ENCODE measurements at regions not wholly inside any gene's neighbourhood (a gene's known extent, or its start where the extent isn't known, plus 50 kb on each side); places are given as distances from the start of the nearest gene placed in this dataset.
"Not testable (repeated sequence)": the region's sequence is repeated elsewhere in the genome, so short reads cannot be mapped to it uniquely, and the experiment has no call there.

DNA sequence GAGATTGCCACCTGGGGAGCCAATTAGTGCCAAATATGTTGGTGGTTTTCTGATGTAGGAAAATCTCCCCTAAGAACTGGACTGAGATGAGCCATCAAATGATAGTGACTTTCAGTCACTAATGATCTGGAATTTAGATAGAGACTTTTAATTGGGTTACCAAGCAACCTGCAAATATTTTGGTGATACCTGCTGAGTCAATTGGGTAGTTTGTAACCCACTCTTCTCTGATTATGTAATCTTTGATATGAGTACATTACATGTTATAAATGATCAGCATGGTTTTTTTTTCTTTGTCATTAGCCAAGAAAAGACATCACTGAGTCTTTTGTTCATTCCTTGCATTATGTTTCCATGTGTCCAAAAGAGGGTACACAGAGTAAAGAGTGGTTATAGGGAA, 177.5 kb downstream of the SPDYE17 start:
- peaks cover 5 to 17% of the 10 kb centered on the region in 2 donors for H3K27me3 Mint-ChIP-seq (ENCODE audit: low read depth in 2 of 2)
- H3K4me1 ChIP-seq (ENCODE audit: control insufficient read depth, insufficient read depth, low read length); H3K27ac ChIP-seq (ENCODE audit: low read length); H3K27ac Mint-ChIP-seq; H3K27me3 ChIP-seq (ENCODE audit: control insufficient read depth, insufficient read depth, low read length); DNase-seq; H3K4me1 Mint-ChIP-seq; H3K4me3 ChIP-seq (ENCODE audit: low read length); ATAC-seq; H3K36me3 Mint-ChIP-seq; H3K4me3 Mint-ChIP-seq; H3K9me3 ChIP-seq (ENCODE audit: control insufficient read depth, insufficient read depth, low read length); H3K9me3 Mint-ChIP-seq; intact Hi-C loops (cut with micrococcal nuclease); H3K36me3 ChIP-seq (ENCODE audit: control insufficient read depth, insufficient read depth, low read length): not testable (repeated sequence)

DNA sequence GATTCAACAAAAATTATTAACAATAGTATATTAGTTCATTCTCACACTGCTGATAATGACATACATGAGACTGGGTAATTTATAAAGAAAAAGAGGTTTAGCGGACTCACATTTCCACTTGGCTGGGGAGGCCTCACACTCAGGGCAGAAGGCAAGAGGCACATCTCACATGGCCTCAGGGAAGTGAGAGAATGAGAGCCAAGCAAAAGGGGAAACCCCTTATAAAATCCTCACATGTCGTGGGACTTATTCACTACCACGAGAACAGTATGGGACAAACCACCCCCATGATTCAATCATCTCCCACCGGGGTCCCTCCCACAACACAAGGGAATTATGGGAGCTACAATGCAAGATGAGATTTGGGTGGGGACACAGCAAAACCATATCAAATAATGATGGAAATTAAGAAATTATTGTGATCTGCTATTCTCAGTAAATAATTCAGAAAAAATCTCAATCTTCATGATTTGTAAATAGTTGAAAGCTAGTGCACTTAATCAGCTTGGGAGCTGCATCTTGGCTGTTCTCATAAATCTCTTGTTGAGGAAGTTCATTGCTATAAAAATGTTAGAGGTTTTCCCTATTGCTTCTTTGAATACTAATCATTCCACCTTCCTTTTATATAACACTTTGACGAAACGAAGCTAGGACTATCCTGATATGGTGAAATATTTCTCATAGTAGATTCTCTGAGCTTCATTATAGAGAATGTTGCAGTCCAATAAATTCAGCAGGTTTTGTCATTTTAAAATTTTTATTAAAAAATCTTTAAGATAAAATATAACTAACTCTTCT, 179.2 kb downstream of the SPDYE17 start:
- H3K36me3 ChIP-seq (ENCODE audit: control insufficient read depth, insufficient read depth, low read length); H3K4me3 Mint-ChIP-seq; H3K9me3 ChIP-seq (ENCODE audit: control insufficient read depth, insufficient read depth, low read length); DNase-seq; H3K27ac Mint-ChIP-seq; H3K4me3 ChIP-seq (ENCODE audit: low read length); H3K9me3 Mint-ChIP-seq; H3K4me1 Mint-ChIP-seq; ATAC-seq; H3K27me3 ChIP-seq (ENCODE audit: control insufficient read depth, insufficient read depth, low read length); intact Hi-C loops (cut with micrococcal nuclease); H3K36me3 Mint-ChIP-seq; H3K27ac ChIP-seq (ENCODE audit: low read length); H3K4me1 ChIP-seq (ENCODE audit: control insufficient read depth, insufficient read depth, low read length): not testable (repeated sequence)
- H3K27me3 Mint-ChIP-seq (ENCODE audit: low read depth in 2 of 2) = peaks cover 9 to 16% of the 10 kb centered on the region in 2 donors
- WGBS (ENCODE audit: insufficient coverage) = 65% methylated on average over 2 of the region's 6 CpGs

DNA sequence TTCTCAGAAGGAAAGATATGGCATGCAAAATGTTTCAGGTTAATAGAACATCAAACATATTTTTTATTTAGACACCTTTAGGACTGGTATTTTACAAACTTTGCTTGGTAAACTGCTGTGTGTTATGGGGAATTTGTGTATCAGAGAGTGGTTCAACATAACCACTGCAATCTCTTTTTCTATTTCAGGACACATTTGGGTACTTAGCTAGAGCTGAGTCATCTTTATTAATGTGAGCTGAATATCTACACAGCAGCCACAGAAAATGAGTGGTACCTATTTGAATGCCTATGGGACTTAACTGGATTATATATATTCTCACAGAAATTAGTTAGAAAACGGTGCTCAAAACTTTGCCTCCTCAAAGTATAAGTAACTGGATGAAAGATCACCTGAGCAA, 179.8 kb downstream of the SPDYE17 start:
- H3K4me1 ChIP-seq (ENCODE audit: control insufficient read depth, insufficient read depth, low read length); ATAC-seq; H3K27ac ChIP-seq (ENCODE audit: low read length); H3K9me3 Mint-ChIP-seq; H3K4me3 Mint-ChIP-seq; H3K4me3 ChIP-seq (ENCODE audit: low read length); H3K27me3 ChIP-seq (ENCODE audit: control insufficient read depth, insufficient read depth, low read length); H3K36me3 Mint-ChIP-seq; DNase-seq; H3K9me3 ChIP-seq (ENCODE audit: control insufficient read depth, insufficient read depth, low read length); H3K27ac Mint-ChIP-seq; H3K36me3 ChIP-seq (ENCODE audit: control insufficient read depth, insufficient read depth, low read length); H3K4me1 Mint-ChIP-seq; intact Hi-C loops (cut with micrococcal nuclease): not testable (repeated sequence)
- no CpG with 5 or more reads among the region's 1 CpG for WGBS (ENCODE audit: insufficient coverage)
- peaks cover 9 to 16% of the 10 kb centered on the region in 2 donors for H3K27me3 Mint-ChIP-seq (ENCODE audit: low read depth in 2 of 2)

DNA sequence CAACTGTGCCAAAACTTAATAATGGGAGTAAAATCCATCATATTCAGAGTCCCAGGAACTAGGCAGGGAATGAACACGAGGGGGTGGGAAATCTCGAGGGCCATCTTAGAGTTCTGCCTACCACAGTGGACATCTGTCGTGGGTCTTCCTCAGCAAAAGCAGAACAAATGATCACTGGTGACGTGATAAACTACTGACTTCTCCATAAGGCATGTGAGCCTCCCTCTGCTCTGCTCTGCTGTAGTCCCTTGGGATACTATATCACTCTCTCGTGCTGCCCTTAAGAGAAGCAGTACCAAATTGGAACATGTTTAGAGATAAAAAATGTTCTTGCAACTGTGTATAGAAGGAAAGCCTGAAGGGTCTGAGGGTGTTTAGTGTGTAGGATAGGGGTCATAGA, 180.5 kb downstream of the SPDYE17 start:
- H3K9me3 Mint-ChIP-seq; DNase-seq; ATAC-seq; H3K27ac ChIP-seq (ENCODE audit: low read length); H3K36me3 ChIP-seq (ENCODE audit: control insufficient read depth, insufficient read depth, low read length); H3K36me3 Mint-ChIP-seq; intact Hi-C loops (cut with micrococcal nuclease); H3K4me1 ChIP-seq (ENCODE audit: control insufficient read depth, insufficient read depth, low read length); H3K27ac Mint-ChIP-seq; H3K4me3 Mint-ChIP-seq; H3K4me1 Mint-ChIP-seq; H3K27me3 ChIP-seq (ENCODE audit: control insufficient read depth, insufficient read depth, low read length); H3K9me3 ChIP-seq (ENCODE audit: control insufficient read depth, insufficient read depth, low read length); H3K4me3 ChIP-seq (ENCODE audit: low read length): not testable (repeated sequence)
- peaks cover 8 to 16% of the 10 kb centered on the region in 2 donors for H3K27me3 Mint-ChIP-seq (ENCODE audit: low read depth in 2 of 2)
- WGBS (ENCODE audit: insufficient coverage) = 79% methylated on average over 4 of the region's 5 CpGs

DNA sequence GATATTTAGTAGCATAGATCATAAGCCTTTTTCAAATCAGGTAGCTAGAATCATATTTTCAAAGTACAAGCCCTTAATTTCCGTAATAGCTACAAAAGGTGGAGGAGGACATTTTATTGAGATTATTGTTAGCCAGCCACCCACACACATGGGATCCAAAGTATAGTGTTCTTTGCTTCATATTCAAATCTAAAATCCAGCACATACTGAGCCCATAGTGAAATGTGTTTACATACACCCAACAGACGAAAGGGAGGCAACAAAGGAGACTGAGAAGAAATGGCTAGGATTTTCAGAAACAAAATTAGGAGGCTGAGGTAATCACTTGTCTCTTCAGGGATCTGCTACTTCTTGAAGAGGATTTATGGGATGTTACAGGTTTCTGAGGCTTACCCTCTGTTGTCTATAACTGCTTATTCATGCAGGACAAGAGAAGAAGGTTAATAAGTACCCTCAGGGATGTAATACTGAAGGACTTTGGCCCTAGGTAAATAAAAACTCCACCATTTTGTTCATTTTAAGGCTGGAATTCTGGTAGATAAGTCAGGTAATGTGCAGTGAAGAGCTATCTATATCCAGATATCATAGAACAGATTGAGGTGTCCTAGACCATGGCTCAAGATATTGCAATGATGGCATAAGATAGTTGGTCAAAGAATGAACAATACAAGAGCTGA, 182.1 kb downstream of the SPDYE17 start:
- intact Hi-C loops (cut with micrococcal nuclease); H3K9me3 ChIP-seq (ENCODE audit: control insufficient read depth, insufficient read depth, low read length); H3K27ac Mint-ChIP-seq; H3K36me3 Mint-ChIP-seq; H3K27ac ChIP-seq (ENCODE audit: low read length); H3K4me3 ChIP-seq (ENCODE audit: low read length); ATAC-seq; DNase-seq; H3K27me3 ChIP-seq (ENCODE audit: control insufficient read depth, insufficient read depth, low read length); H3K4me1 Mint-ChIP-seq; H3K36me3 ChIP-seq (ENCODE audit: control insufficient read depth, insufficient read depth, low read length); H3K4me3 Mint-ChIP-seq; H3K4me1 ChIP-seq (ENCODE audit: control insufficient read depth, insufficient read depth, low read length); H3K27me3 Mint-ChIP-seq (ENCODE audit: low read depth in 2 of 2); H3K9me3 Mint-ChIP-seq: not testable (repeated sequence)
- WGBS (ENCODE audit: insufficient coverage) = no CpG with 5 or more reads among the region's 2 CpGs

DNA sequence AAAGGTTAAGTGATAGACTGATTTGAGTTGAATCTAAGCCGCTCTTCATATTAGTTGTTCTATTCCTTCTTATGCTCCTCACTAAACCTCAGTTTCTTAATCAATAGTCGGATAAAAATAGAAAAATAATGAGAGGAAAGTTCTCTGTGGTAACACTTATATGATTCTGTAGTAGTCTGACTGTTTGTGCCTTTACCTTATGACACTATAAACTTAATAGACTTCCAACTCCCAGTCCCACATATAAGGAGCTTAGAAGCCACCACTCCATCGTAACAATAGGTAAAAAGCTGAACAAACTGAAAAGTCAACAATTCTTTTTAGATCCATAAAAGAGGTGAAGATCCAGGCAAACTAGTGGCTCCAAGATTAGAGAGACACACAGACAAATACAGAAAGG, 192.3 kb downstream of the SPDYE17 start:
- H3K27ac ChIP-seq (ENCODE audit: low read length); H3K36me3 Mint-ChIP-seq; H3K36me3 ChIP-seq (ENCODE audit: control insufficient read depth, insufficient read depth, low read length); H3K27ac Mint-ChIP-seq; ATAC-seq; H3K4me1 Mint-ChIP-seq; intact Hi-C loops (cut with micrococcal nuclease); DNase-seq; H3K4me3 ChIP-seq (ENCODE audit: low read length); H3K4me3 Mint-ChIP-seq; H3K4me1 ChIP-seq (ENCODE audit: control insufficient read depth, insufficient read depth, low read length); H3K9me3 ChIP-seq (ENCODE audit: control insufficient read depth, insufficient read depth, low read length); H3K27me3 ChIP-seq (ENCODE audit: control insufficient read depth, insufficient read depth, low read length): not testable (repeated sequence)
- no CpG with 5 or more reads among the region's 3 CpGs for WGBS (ENCODE audit: insufficient coverage)
- H3K9me3 Mint-ChIP-seq = peaks cover 2 to 12% of the 10 kb centered on the region in 2 donors
- H3K27me3 Mint-ChIP-seq (ENCODE audit: low read depth in 2 of 2) = peaks cover 11 to 40% of the 10 kb centered on the region in 2 donors

DNA sequence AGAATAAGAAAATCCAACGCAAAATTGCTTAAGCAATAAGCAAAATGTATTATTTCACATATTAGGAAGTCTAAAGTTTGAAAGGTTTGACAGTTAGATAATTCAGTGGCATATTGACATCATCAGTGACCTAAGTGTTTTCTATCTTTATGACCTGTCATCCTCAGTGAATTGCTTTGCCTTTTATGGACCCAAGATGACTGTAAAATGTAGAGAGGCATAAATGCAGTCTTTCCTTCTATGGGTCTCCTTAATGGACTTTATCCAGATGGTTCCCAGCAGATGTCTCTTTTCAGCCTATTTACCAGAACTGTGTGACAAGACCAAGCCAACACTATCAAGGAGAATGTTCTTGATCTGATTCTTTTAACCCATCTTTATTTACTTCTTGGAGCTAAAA, 192.9 kb downstream of the SPDYE17 start:
- H3K4me3 ChIP-seq (ENCODE audit: low read length); H3K27me3 ChIP-seq (ENCODE audit: control insufficient read depth, insufficient read depth, low read length); H3K4me1 Mint-ChIP-seq; H3K27ac Mint-ChIP-seq; H3K36me3 ChIP-seq (ENCODE audit: control insufficient read depth, insufficient read depth, low read length); H3K4me1 ChIP-seq (ENCODE audit: control insufficient read depth, insufficient read depth, low read length); intact Hi-C loops (cut with micrococcal nuclease); DNase-seq; ATAC-seq; H3K36me3 Mint-ChIP-seq; H3K27ac ChIP-seq (ENCODE audit: low read length); H3K9me3 ChIP-seq (ENCODE audit: control insufficient read depth, insufficient read depth, low read length); H3K4me3 Mint-ChIP-seq: not testable (repeated sequence)
- Mint-ChIP-seq H3K9me3 (peaks cover 2 to 12% of the 10 kb centered on the region in 2 donors), H3K27me3 (ENCODE audit: low read depth in 2 of 2) (peaks cover 11 to 40% of the 10 kb centered on the region in 2 donors)
- no CpG with 5 or more reads among the region's 1 CpG for WGBS (ENCODE audit: insufficient coverage)

DNA sequence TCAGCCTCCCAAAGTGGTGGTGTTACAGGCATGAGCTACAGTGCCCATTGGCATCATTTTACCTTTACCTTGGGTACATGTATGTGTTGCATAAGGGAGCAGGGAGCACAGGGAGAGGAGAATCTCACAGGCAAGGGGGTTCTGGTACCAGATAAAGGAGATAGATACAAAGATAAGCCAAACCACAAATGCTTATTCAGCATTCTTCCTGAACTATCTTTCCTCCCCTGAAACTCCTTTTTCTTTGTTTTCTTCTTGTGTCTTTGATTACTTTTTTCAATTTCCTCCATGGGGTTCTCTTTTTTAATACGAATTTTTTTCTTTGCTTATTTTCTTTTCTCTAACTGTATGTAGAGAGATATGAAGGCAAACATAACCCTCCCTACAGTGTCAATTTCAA, 193.8 kb downstream of the SPDYE17 start:
- H3K4me3 ChIP-seq (ENCODE audit: low read length); intact Hi-C loops (cut with micrococcal nuclease); H3K4me3 Mint-ChIP-seq; H3K9me3 ChIP-seq (ENCODE audit: control insufficient read depth, insufficient read depth, low read length); DNase-seq; H3K27me3 ChIP-seq (ENCODE audit: control insufficient read depth, insufficient read depth, low read length); H3K27ac Mint-ChIP-seq; ATAC-seq; H3K4me1 Mint-ChIP-seq; H3K36me3 ChIP-seq (ENCODE audit: control insufficient read depth, insufficient read depth, low read length); H3K36me3 Mint-ChIP-seq; H3K27ac ChIP-seq (ENCODE audit: low read length); H3K4me1 ChIP-seq (ENCODE audit: control insufficient read depth, insufficient read depth, low read length): not testable (repeated sequence)
- WGBS (ENCODE audit: insufficient coverage) = no CpG with 5 or more reads among the region's 1 CpG
- Mint-ChIP-seq H3K9me3 (peaks cover 2 to 12% of the 10 kb centered on the region in 2 donors), H3K27me3 (ENCODE audit: low read depth in 2 of 2) (peaks cover 11 to 40% of the 10 kb centered on the region in 2 donors)
